ENCODE measurements at regions not wholly inside any gene's neighbourhood (a gene's known extent, or its start where the extent isn't known, plus 50 kb on each side); places are given as distances from the start of the nearest gene placed in this dataset.
"Not testable (repeated sequence)": the region's sequence is repeated elsewhere in the genome, so short reads cannot be mapped to it uniquely, and the experiment has no call there.

- DNase-seq (ENCODE audit: low read depth in 4 of 4, low spot score in 3 of 4), result no peak
Measured at GRCh38 chr7:12826079-12826478, 138.6 kb downstream of the ARL4A start.

GRCh38 chr7:12827219-12827821 lies 139.9 kb downstream of the ARL4A start:
- DNase-seq (ENCODE audit: low read depth in 4 of 4, low spot score in 3 of 4), result no peak

GRCh38 chr7:12827920-12828319 lies 140.5 kb downstream of the ARL4A start:
- no peak for DNase-seq (ENCODE audit: low read depth in 4 of 4, low spot score in 3 of 4)

GRCh38 chr7:12831024-12831423 lies 143.6 kb downstream of the ARL4A start:
- no peak for DNase-seq (ENCODE audit: low read depth in 4 of 4, low spot score in 3 of 4)

- no peak for DNase-seq (ENCODE audit: low read depth in 4 of 4, low spot score in 3 of 4)
Measured at GRCh38 chr7:12833829-12834228, 146.4 kb downstream of the ARL4A start.

GRCh38 chr7:12834782-12835181 lies 147.3 kb downstream of the ARL4A start:
- DNase-seq (ENCODE audit: low read depth in 4 of 4, low spot score in 3 of 4), result no peak

GRCh38 chr7:12839508-12840153 lies 152.2 kb downstream of the ARL4A start:
- no peak for DNase-seq (ENCODE audit: low read depth in 4 of 4, low spot score in 3 of 4)

GRCh38 chr7:12844732-12845131 lies 157.3 kb downstream of the ARL4A start:
- DNase-seq (ENCODE audit: low read depth in 4 of 4, low spot score in 3 of 4), result not testable (repeated sequence)

- DNase-seq (ENCODE audit: low read depth in 4 of 4, low spot score in 3 of 4), result no peak
Measured at GRCh38 chr7:12847001-12847400, 159.6 kb downstream of the ARL4A start.

- DNase-seq (ENCODE audit: low read depth in 4 of 4, low spot score in 3 of 4), result no peak
Measured at GRCh38 chr7:12851142-12851541, 163.7 kb downstream of the ARL4A start.

- no peak for DNase-seq (ENCODE audit: low read depth in 4 of 4, low spot score in 3 of 4)
Measured at GRCh38 chr7:12851841-12852240, 164.4 kb downstream of the ARL4A start.

GRCh38 chr7:12855036-12855435 lies 167.6 kb downstream of the ARL4A start:
- no peak for DNase-seq (ENCODE audit: low read depth in 4 of 4, low spot score in 3 of 4)

- no peak for DNase-seq (ENCODE audit: low read depth in 4 of 4, low spot score in 3 of 4)
Measured at GRCh38 chr7:12859761-12860160, 172.3 kb downstream of the ARL4A start.

- no peak for DNase-seq (ENCODE audit: low read depth in 4 of 4, low spot score in 3 of 4)
Measured at GRCh38 chr7:12861070-12861469, 173.6 kb downstream of the ARL4A start.

- DNase-seq (ENCODE audit: low read depth in 4 of 4, low spot score in 3 of 4), result no peak
Measured at GRCh38 chr7:12862146-12862545, 174.7 kb downstream of the ARL4A start.

GRCh38 chr7:12864470-12865046 lies 177.1 kb downstream of the ARL4A start:
- DNase-seq (ENCODE audit: low read depth in 4 of 4, low spot score in 3 of 4), result no peak

GRCh38 chr7:12865593-12865992 lies 178.2 kb downstream of the ARL4A start:
- no peak for DNase-seq (ENCODE audit: low read depth in 4 of 4, low spot score in 3 of 4)

- DNase-seq (ENCODE audit: low read depth in 4 of 4, low spot score in 3 of 4), result peak in 1 of 4 donors; percentile 15
Measured at GRCh38 chr7:12866207-12866606, 178.8 kb downstream of the ARL4A start.

GRCh38 chr7:12868027-12868426 lies 180.6 kb downstream of the ARL4A start:
- no peak for DNase-seq (ENCODE audit: low read depth in 4 of 4, low spot score in 3 of 4)

- no peak for DNase-seq (ENCODE audit: low read depth in 4 of 4, low spot score in 3 of 4)
Measured at GRCh38 chr7:12870219-12870618, 182.8 kb downstream of the ARL4A start.

- DNase-seq (ENCODE audit: low read depth in 4 of 4, low spot score in 3 of 4), result no peak
Measured at GRCh38 chr7:12872487-12872886, 185.1 kb downstream of the ARL4A start.

- no peak for DNase-seq (ENCODE audit: low read depth in 4 of 4, low spot score in 3 of 4)
Measured at GRCh38 chr7:12873571-12873970, 186.1 kb downstream of the ARL4A start.
